ENCODE measurements at regions not wholly inside any gene's neighbourhood (a gene's known extent, or its start where the extent isn't known, plus 50 kb on each side); places are given as distances from the start of the nearest gene placed in this dataset.

GRCh38 chr3:115396801-115397200 lies 226.5 kb upstream of the GAP43 start:
- Histone ChIP-seq H2AFZ (replicated peaks; ENCODE audit: low read length, poor library complexity) (no peak overlapping the region), H3K56ac (ENCODE audit: extremely low read depth, insufficient read depth, low read length) (no peak overlapping the region), H3K23ac (ENCODE audit: low read depth, low read length) (no peak overlapping the region), H3K18ac (ENCODE audit: low read depth, low read length) (no peak overlapping the region), H3K9ac (ENCODE audit: low read depth, low read length) (no peak overlapping the region), H4K91ac (ENCODE audit: insufficient read depth, low read depth, low read length) (no peak overlapping the region), H2BK15ac (ENCODE audit: low read depth, low read length) (no peak overlapping the region), H4K8ac (ENCODE audit: low read depth in 2 of 2, low read length in 2 of 2) (no peak overlapping the region), H3K79me1 (ENCODE audit: low read depth in 1 of 2, low read length in 2 of 2) (no peaks in the 10 kb centered on the region), H3K4ac (ENCODE audit: low read depth, low read length) (no peak overlapping the region), H3K36me3 (ENCODE audit: control insufficient read depth, insufficient read depth, low read length) (no peaks in the 10 kb centered on the region), H3K9me3 (ENCODE audit: control insufficient read depth, insufficient read depth, low read length) (no peaks in the 10 kb centered on the region), H4K5ac (ENCODE audit: low read depth, low read length) (no peak overlapping the region), H3K14ac (replicated peaks; ENCODE audit: low read depth, low read length) (no peak overlapping the region), H3K4me3 (ENCODE audit: insufficient read depth, low read depth, low read length) (no peak overlapping the region), H3K4me1 (ENCODE audit: control insufficient read depth, insufficient read depth, low read length) (peaks cover 5% of the 10 kb centered on the region), H2BK120ac (ENCODE audit: low read depth, low read length) (no peak overlapping the region), H4K20me1 (ENCODE audit: insufficient read depth, low read length) (no peaks in the 10 kb centered on the region), H3K9me1 (ENCODE audit: insufficient read depth, low read length) (no peaks in the 10 kb centered on the region; the same call in 1 of the 2 replicates), H3K27me3 (ENCODE audit: control insufficient read depth, insufficient read depth, low read length) (no peaks in the 10 kb centered on the region), H2BK5ac (ENCODE audit: low read depth, low read length, poor library complexity, severe bottlenecking) (no peak overlapping the region), H3K27ac (ENCODE audit: insufficient read depth, low read length) (no peak overlapping the region), H2BK20ac (ENCODE audit: low read depth, low read length) (no peak overlapping the region), H3K4me2 (ENCODE audit: low read depth, low read length) (no peak overlapping the region), H2AK9ac (replicated peaks; ENCODE audit: low read depth, low read length, poor library complexity) (no peak overlapping the region), H2AK5ac (ENCODE audit: low read depth, low read length) (no peak overlapping the region)
- in situ Hi-C loops (cut with MboI; ENCODE audit: low sequenced_read_pairs) (no loop called here), dilution Hi-C loops (cut with HindIII; ENCODE audit: low sequenced_read_pairs, unreplicated experiment) (no loop called here), intact Hi-C loops (cut with micrococcal nuclease) (no loop called here)
- TF ChIP-seq SMC3 (IDR thresholded peaks at IDR 0.05; ENCODE audit: low read depth, low read length) (no peak), POLR2A (IDR thresholded peaks at IDR 0.05; ENCODE audit: low read depth, low read length) (no peak), NFE2L2 (IDR thresholded peaks at IDR 0.05; ENCODE audit: low read depth, low read length) (no peak), RAD21 (IDR thresholded peaks at IDR 0.05; ENCODE audit: low read length) (no peak), CEBPB (IDR thresholded peaks at IDR 0.05; ENCODE audit: low read depth, low read length) (no peak), MXI1 (IDR thresholded peaks at IDR 0.05; ENCODE audit: borderline replicate concordance, low read depth, low read length) (no peak), RCOR1 (IDR thresholded peaks at IDR 0.05; ENCODE audit: insufficient replicate concordance, low read length) (no peak), RFX5 (IDR thresholded peaks at IDR 0.05; ENCODE audit: low read depth, low read length) (no peak), CHD1 (IDR thresholded peaks at IDR 0.05; ENCODE audit: low read depth, low read length) (no peak), CTCF (conservative IDR thresholded peaks at IDR 0.05; ENCODE audit: low read depth, low read length) (no peak), ELK1 (IDR thresholded peaks at IDR 0.05; ENCODE audit: borderline replicate concordance, low read depth, low read length) (no peak), MAZ (IDR thresholded peaks at IDR 0.05; ENCODE audit: borderline replicate concordance, low read depth, low read length) (no peak), FOS (IDR thresholded peaks at IDR 0.05; ENCODE audit: low read depth, low read length) (no peak), MAFK (IDR thresholded peaks at IDR 0.05; ENCODE audit: low read depth, low read length) (no peak), USF2 (IDR thresholded peaks at IDR 0.05; ENCODE audit: low read depth, low read length) (no peak), BHLHE40 (IDR thresholded peaks at IDR 0.05; ENCODE audit: low read depth, low read length) (no peak)
- ATAC-seq (ENCODE audit: low read depth): no peak
- BruUV-seq (replicated peaks): no TSS peak
- WGBS, 2 experiments (ENCODE audit: extremely low coverage in 2 of 2, insufficient read length in 1 of 2): no CpG with 5 or more reads among the region's 1 CpG
- ChIA-PET POLR2A (ENCODE audit: unreplicated experiment) (no interaction called here), CTCF (no interaction called here)
- no peak for DNase-seq
